H1 (cell line): ENCODE measurements at regions not wholly inside any gene's neighbourhood (a gene's known extent, or its start where the extent isn't known, plus 50 kb on each side); places are given as distances from the start of the nearest gene placed in this dataset.

Experiments
- CTCF ChIA-PET: fragments of 300-600 bp; sonication (Branson Sonifier 250); formaldehyde crosslinking; loops from one replicate; lab custom pipeline; 2021; ENCODE audit not compliant: partially characterized antibody; lab: Charles Lee
- POLR2A ChIA-PET: fragments of 300-600 bp; sonication (Branson Sonifier 250); formaldehyde crosslinking; loops from one replicate; lab custom pipeline; 2021; ENCODE audit warnings: inconsistent platforms; ENCODE audit not compliant: partially characterized antibody; lab: Charles Lee
- DNase-seq, 2 experiments: peaks; one replicate each; pipeline versions ENCODE4 v3.0.0 to v3.0.0-alpha.2; 2010 to 2022; ENCODE audit warnings: low spot score in 2 of 2, low read depth in 1 of 2, mixed read lengths in 1 of 2
- FAIRE-seq: peaks from 2 replicates; lab custom pipeline; 2011; peaks lifted over from hg19 to GRCh38; lab: Jason Lieb, UNC
- H2AFZ ChIP-seq: 2 replicates; pipeline ENCODE4 v1.8.1; 2012; ENCODE audit warnings: low read length, inconsistent platforms
- H2AK5ac ChIP-seq: 2 replicates; pipeline ENCODE4 v1.6.1; 2013; ENCODE audit warnings: low read depth, low read length
- H2BK120ac ChIP-seq: replicated peaks from 2 replicates; pipeline ENCODE3; 2013; ENCODE audit warnings: low read depth, low read length, inconsistent platforms
- H2BK12ac ChIP-seq: 2 replicates; pipeline ENCODE4 v1.6.1; 2013; ENCODE audit warnings: low read depth, low read length
- H2BK15ac ChIP-seq: 2 replicates; pipeline ENCODE4 v1.6.1; 2013; ENCODE audit warnings: low read length
- H2BK20ac ChIP-seq: 2 replicates; pipeline ENCODE4 v1.6.1; 2013; ENCODE audit warnings: low read length
- H2BK5ac ChIP-seq: 2 replicates; pipeline ENCODE4 v1.6.1; 2013; ENCODE audit warnings: low read depth, low read length
- H3K14ac ChIP-seq: 2 replicates; pipeline ENCODE4 v1.6.1; 2013; ENCODE audit warnings: inconsistent platforms; ENCODE audit not compliant: insufficient read length
- H3K18ac ChIP-seq: 2 replicates; pipeline ENCODE4 v1.6.1; 2013; ENCODE audit warnings: low read length; ENCODE audit errors: extremely low read depth
- H3K23ac ChIP-seq: 2 replicates; pipeline ENCODE4 v1.6.1; 2013; ENCODE audit warnings: inconsistent platforms; ENCODE audit not compliant: insufficient read length
- H3K23me2 ChIP-seq: 2 replicates; pipeline ENCODE4 v1.6.1; 2013; ENCODE audit warnings: low read depth, low read length
- H3K27ac ChIP-seq: 2 replicates; pipeline ENCODE4 v1.6.1; 2011; ENCODE audit warnings: low read depth, low read length, inconsistent platforms
- H3K27me3 ChIP-seq, 4 experiments: replicated peaks in 1 of 4; 1 replicate in 1 of 4; 2 replicates in 3 of 4; pipeline versions ENCODE4 v1.6.1 to v1.8.1; 2011 to 2013; ENCODE audit warnings: low read length in 3 of 4, mild to moderate bottlenecking in 3 of 4, inconsistent platforms in 2 of 4, mixed read lengths in 2 of 4, moderate library complexity in 1 of 4; ENCODE audit not compliant: control insufficient read depth in 3 of 4, insufficient read depth in 3 of 4; ENCODE audit errors: extremely low read depth in 1 of 4
- H3K36me3 ChIP-seq, 4 experiments: 2 replicates each; pipeline versions ENCODE4 v1.6.1 to v1.8.1; 2011 to 2013; ENCODE audit warnings: mild to moderate bottlenecking in 4 of 4, low read length in 3 of 4, moderate library complexity in 2 of 4, control low read depth in 1 of 4, inconsistent platforms in 1 of 4; ENCODE audit not compliant: insufficient read depth in 4 of 4, control insufficient read depth in 2 of 4
- H3K4ac ChIP-seq: replicated peaks from 2 replicates; pipeline ENCODE3; 2013; ENCODE audit warnings: low read length, low read depth, mixed read lengths, inconsistent platforms; ENCODE audit not compliant: insufficient read length
- H3K4me1 ChIP-seq, 4 experiments: replicated peaks in 1 of 4; 1 replicate in 1 of 4; 2 replicates in 3 of 4; pipeline versions ENCODE4 v1.6.1 to v1.8.1; 2011 to 2013; ENCODE audit warnings: low read length in 3 of 4, inconsistent platforms in 2 of 4, mixed read lengths in 1 of 4; ENCODE audit not compliant: insufficient read depth in 4 of 4, control insufficient read depth in 3 of 4
- H3K4me2 ChIP-seq, 2 experiments: 2 replicates each; pipeline versions ENCODE4 v1.6.1 to v1.8.1; 2011 to 2013; ENCODE audit warnings: low read depth in 2 of 2, low read length in 2 of 2, control low read depth in 1 of 2, inconsistent platforms in 1 of 2, mild to moderate bottlenecking in 1 of 2; ENCODE audit not compliant: insufficient read depth in 1 of 2
- H3K4me3 ChIP-seq, 4 experiments: fragments of 200-600, 300-600 bp in 1 of 4; sonication (generic), shearing (Covaris generic), sonication (Bioruptor Twin) in 1 of 4; 2 replicates each; pipeline versions ENCODE4 v1.5.1 to v1.8.1; 2011 to 2016; ENCODE audit warnings: low read length in 4 of 4, low read depth in 3 of 4, control low read depth in 2 of 4, inconsistent platforms in 2 of 4, mild to moderate bottlenecking in 2 of 4, mixed read lengths in 1 of 4, moderate library complexity in 1 of 4; ENCODE audit not compliant: insufficient read depth in 2 of 4; ENCODE audit errors: extremely low read depth in 1 of 4
- H3K56ac ChIP-seq: replicated peaks from 2 replicates; pipeline ENCODE3; 2013; ENCODE audit warnings: low read depth, mild to moderate bottlenecking, mixed read lengths, low read length, inconsistent platforms; ENCODE audit not compliant: insufficient read length
- H3K79me1 ChIP-seq: 2 replicates; pipeline ENCODE4 v1.6.1; 2013; ENCODE audit warnings: low read depth, low read length, control low read depth
- H3K79me2 ChIP-seq, 2 experiments: 2 replicates each; pipeline versions ENCODE4 v1.6.1 to v1.8.1; 2012 to 2013; ENCODE audit warnings: low read length in 2 of 2, mild to moderate bottlenecking in 2 of 2, inconsistent platforms in 1 of 2; ENCODE audit not compliant: insufficient read depth in 2 of 2, control insufficient read depth in 1 of 2
- H3K9ac ChIP-seq, 4 experiments: replicated peaks in 1 of 4; 1 replicate in 1 of 4; 2 replicates in 3 of 4; pipeline versions ENCODE4 v1.6.1 to v1.8.1; 2011 to 2013; ENCODE audit warnings: low read depth in 3 of 4, low read length in 3 of 4, control low read depth in 2 of 4, mild to moderate bottlenecking in 2 of 4, moderate library complexity in 2 of 4, inconsistent platforms in 1 of 4; ENCODE audit errors: extremely low read depth in 1 of 4
- H3K9me3 ChIP-seq, 2 experiments: 2 replicates each; pipeline versions ENCODE4 v1.6.1 to v1.8.1; 2012 to 2013; ENCODE audit warnings: mild to moderate bottlenecking in 2 of 2, moderate library complexity in 2 of 2, control low read depth in 1 of 2, inconsistent platforms in 1 of 2, low read depth in 1 of 2, low read length in 1 of 2, mixed read lengths in 1 of 2; ENCODE audit not compliant: insufficient read depth in 2 of 2
- H4K20me1 ChIP-seq, 2 experiments: replicated peaks in 1 of 2; 2 replicates each; pipeline versions ENCODE3 to v1.8.1; 2011 to 2013; ENCODE audit warnings: inconsistent platforms in 2 of 2, low read length in 2 of 2, mild to moderate bottlenecking in 1 of 2; ENCODE audit not compliant: insufficient read depth in 2 of 2, control insufficient read depth in 1 of 2
- H4K5ac ChIP-seq: 2 replicates; pipeline ENCODE4 v1.6.1; 2013; ENCODE audit warnings: low read length, low read depth, mixed read lengths, inconsistent platforms; ENCODE audit not compliant: insufficient read length
- H4K8ac ChIP-seq: 2 replicates; pipeline ENCODE4 v1.8.0; 2013; ENCODE audit warnings: mild to moderate bottlenecking, moderate library complexity, low read length, inconsistent platforms; ENCODE audit not compliant: insufficient read depth; ENCODE audit errors: extremely low read depth
- H4K91ac ChIP-seq: replicated peaks from 2 replicates; pipeline ENCODE3; 2013; ENCODE audit warnings: low read length, mixed read lengths, inconsistent platforms; ENCODE audit not compliant: insufficient read length
- ASH2L ChIP-seq: fragments of 200-600, 300-600 bp; sonication (generic); IDR thresholded peaks from one replicate; pipeline ENCODE4 v1.7.1; 2017; ENCODE audit warnings: low read length
- ATF2 ChIP-seq: IDR thresholded peaks from 2 replicates; pipeline ENCODE4 v1.6.1; 2012; ENCODE audit warnings: low read length, inconsistent platforms
- ATF3 ChIP-seq: IDR thresholded peaks from 2 replicates; pipeline ENCODE4 v1.6.1; 2011; ENCODE audit warnings: low read depth, mild to moderate bottlenecking, low read length; ENCODE audit not compliant: insufficient read depth
- CBX5 ChIP-seq: fragments of 300-800, 300-1000 bp; sonication (generic); IDR thresholded peaks from 2 replicates; pipeline ENCODE4 v1.7.1; 2016; ENCODE audit warnings: antibody characterized with exemption, low read length, low read depth
- CEBPB ChIP-seq: IDR thresholded peaks from 2 replicates; pipeline ENCODE4 v1.6.1; 2012; ENCODE audit warnings: low read depth, low read length
- EZH2 ChIP-seq: fragments of 200-600 bp; sonication (generic); IDR thresholded peaks from 2 replicates; pipeline ENCODE4 v1.7.1; 2012; ENCODE audit warnings: low read depth, mild to moderate bottlenecking, moderate library complexity, low read length, inconsistent platforms; ENCODE audit not compliant: severe bottlenecking
- FOSL1 ChIP-seq: IDR thresholded peaks from 2 replicates; pipeline ENCODE4 v1.6.1; 2011; ENCODE audit warnings: mild to moderate bottlenecking, low read depth, low read length, moderate library complexity; ENCODE audit not compliant: insufficient read depth
- GTF2F1 ChIP-seq: IDR thresholded peaks from 2 replicates; pipeline ENCODE4 v1.6.1; 2012; ENCODE audit warnings: low read depth, low read length, improper control_type of control experiment, borderline replicate concordance
- HDAC6 ChIP-seq: IDR thresholded peaks from one replicate; pipeline ENCODE4 v1.7.1; 2012; ENCODE audit warnings: low read depth, mild to moderate bottlenecking, inconsistent platforms, low read length, moderate library complexity
- NRF1 ChIP-seq: IDR thresholded peaks from 2 replicates; pipeline ENCODE4 v1.6.1; 2011; ENCODE audit warnings: mild to moderate bottlenecking, low read depth, low read length, improper control_type of control experiment
- POU5F1 ChIP-seq: IDR thresholded peaks from 2 replicates; pipeline ENCODE4 v1.6.1; 2011; ENCODE audit warnings: low read depth, mild to moderate bottlenecking, low read length, moderate library complexity
- SP1 ChIP-seq: IDR thresholded peaks from 2 replicates; pipeline ENCODE4 v1.6.1; 2011; ENCODE audit warnings: low read depth, low read length
- SP4 ChIP-seq: IDR thresholded peaks from 2 replicates; pipeline ENCODE4 v1.6.1; 2012; ENCODE audit warnings: low read length, inconsistent platforms

- Histone ChIP-seq H4K20me1 (no peaks in the 10 kb centered on the region), H2AFZ (no peak overlapping the region), H2BK15ac (no peak overlapping the region), H3K4me2 (no peak overlapping the region), H3K4me3 (no peak overlapping the region), H2BK20ac (no peak overlapping the region), H3K4me1 (peaks cover 0 to 17% (median 12%) of the 10 kb centered on the region in 4 experiments; a peak in 5 of 7 replicates), H3K56ac (no peak overlapping the region), H3K23me2 (no peaks in the 10 kb centered on the region), H2BK5ac (no peak overlapping the region), H3K79me1 (no peaks in the 10 kb centered on the region), H3K9ac (no peak overlapping the region), H3K36me3 (no peaks in the 10 kb centered on the region), H3K27me3 (no peaks in the 10 kb centered on the region), H3K79me2 (no peaks in the 10 kb centered on the region), H2AK5ac (no peak overlapping the region), H3K4ac (no peak overlapping the region), H3K23ac (no peak overlapping the region), H3K18ac (no peak overlapping the region), H2BK12ac (no peak overlapping the region), H4K8ac (no peak overlapping the region), H4K91ac (no peak overlapping the region), H2BK120ac (no peak overlapping the region), H3K14ac (no peak overlapping the region), H3K9me3 (no peaks in the 10 kb centered on the region), H4K5ac (no peak overlapping the region), H3K27ac (no peak overlapping the region)
- DNase-seq: no peak
- FAIRE-seq: no peak
- ChIA-PET CTCF (interaction anchor here (0.9 kb wide), 1 partner anchor 11 kb away, joined by 3 read pairs; no protein-coding TSS in a partner anchor), POLR2A (no interaction called here)
- TF ChIP-seq EZH2: no peak
- no peak for TF ChIP-seq FOSL1
- no peak for TF ChIP-seq NRF1
- no peak for TF ChIP-seq HDAC6
- TF ChIP-seq CEBPB: no peak
- TF ChIP-seq CBX5: no peak
- no peak for TF ChIP-seq ATF2
- TF ChIP-seq GTF2F1: no peak
- no peak for TF ChIP-seq ATF3
- TF ChIP-seq SP4: no peak
- no peak for TF ChIP-seq ASH2L
- no peak for TF ChIP-seq POU5F1
- TF ChIP-seq SP1: no peak
Measured at GRCh38 chr15:61503383-61503969, 274.4 kb upstream of the RORA start.
